Activated naive CD8-positive, alpha-beta T cell treated with anti-CD3 and anti-CD28 coated beads, Interleukin-2, amount 50 U/mL, for 24 hours (primary cell): ENCODE measurements at regions not wholly inside any gene's neighbourhood (a gene's known extent, or its start where the extent isn't known, plus 50 kb on each side); places are given as distances from the start of the nearest gene placed in this dataset.
"Not testable (repeated sequence)": the region's sequence is repeated elsewhere in the genome, so short reads cannot be mapped to it uniquely, and the experiment has no call there.

Experiments
- ATAC-seq: fragments of 150-1000 bp; cut with Tn5 transposase; one replicate; pipeline ENCODE4 v1.10.0; 2021
- DNase-seq: peaks from one replicate; pipeline ENCODE4 v3.0.0; 2021
- H3K27ac Mint-ChIP-seq: one replicate; pipeline ENCODE4 v1.8.0; 2021; ENCODE audit warnings: mild to moderate bottlenecking, mixed read lengths
- H3K27me3 Mint-ChIP-seq: one replicate; pipeline ENCODE4 v1.8.0; 2021; ENCODE audit warnings: mixed read lengths
- H3K36me3 Mint-ChIP-seq: one replicate; pipeline ENCODE4 v1.8.0; 2021; ENCODE audit warnings: low read depth, mixed read lengths
- H3K4me1 Mint-ChIP-seq: one replicate; pipeline ENCODE4 v1.8.0; 2021; ENCODE audit warnings: mixed read lengths
- H3K4me3 Mint-ChIP-seq: one replicate; pipeline ENCODE4 v1.8.0; 2021; ENCODE audit warnings: mild to moderate bottlenecking, moderate library complexity, mixed read lengths
- H3K9me3 Mint-ChIP-seq: one replicate; pipeline ENCODE4 v1.8.0; 2021; ENCODE audit warnings: mixed read lengths

DNA sequence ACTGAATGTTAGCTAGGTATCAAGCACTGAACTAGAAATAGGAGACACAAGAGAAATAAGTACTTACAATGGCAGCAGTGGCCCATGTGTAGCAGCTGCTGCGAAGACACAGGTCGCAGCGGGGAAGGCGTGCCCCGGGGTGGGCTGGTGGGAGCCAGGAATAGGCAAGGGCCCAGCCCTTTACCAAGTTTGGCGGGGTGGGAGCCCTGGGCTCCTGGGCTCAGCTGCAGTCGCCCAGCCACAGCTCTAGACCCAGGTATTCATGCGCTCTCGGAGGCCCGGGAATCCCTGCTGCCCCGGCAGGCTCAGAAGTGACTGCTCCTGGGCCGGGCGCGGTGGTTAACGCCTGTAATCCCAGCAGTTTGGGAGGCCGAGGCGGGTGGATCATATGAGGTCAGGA lies 1287.3 kb downstream of the CNTNAP5 start:
- Mint-ChIP-seq H3K9me3 (peaks cover 4% of the 10 kb centered on the region), H3K4me3 (no peak overlapping the region), H3K4me1 (no peaks in the 10 kb centered on the region), H3K27ac (no peak overlapping the region), H3K36me3 (no peaks in the 10 kb centered on the region), H3K27me3 (no peaks in the 10 kb centered on the region)
- DNase-seq (no peak), ATAC-seq (no peak)

DNA sequence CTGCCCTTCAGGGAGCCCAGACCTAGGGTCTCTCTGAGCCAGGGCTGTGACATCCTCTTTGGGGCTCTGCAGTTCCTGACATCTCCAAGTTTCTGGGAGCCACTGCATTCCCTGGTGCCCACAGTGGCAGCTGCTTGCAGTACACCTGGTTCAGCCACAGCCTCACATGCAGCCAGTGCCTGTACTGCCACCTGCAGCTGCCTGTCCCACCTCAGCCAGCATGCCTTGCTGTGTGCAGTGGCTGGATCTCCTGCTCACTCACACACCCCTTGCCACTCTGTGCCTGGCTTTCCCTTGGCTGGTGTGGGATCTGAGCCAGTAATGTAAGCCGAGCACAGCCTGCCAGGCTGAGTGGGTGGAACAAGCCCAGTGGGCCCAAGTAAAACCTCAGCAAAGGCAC lies 1288.7 kb downstream of the CNTNAP5 start:
- DNase-seq = no peak
- H3K27ac Mint-ChIP-seq = no peak overlapping the region
- no peak for ATAC-seq
- no peaks in the 10 kb centered on the region for H3K9me3 Mint-ChIP-seq
- no peaks in the 10 kb centered on the region for H3K36me3 Mint-ChIP-seq
- H3K27me3 Mint-ChIP-seq = no peaks in the 10 kb centered on the region
- H3K4me3 Mint-ChIP-seq = no peak overlapping the region
- H3K4me1 Mint-ChIP-seq = no peaks in the 10 kb centered on the region

DNA sequence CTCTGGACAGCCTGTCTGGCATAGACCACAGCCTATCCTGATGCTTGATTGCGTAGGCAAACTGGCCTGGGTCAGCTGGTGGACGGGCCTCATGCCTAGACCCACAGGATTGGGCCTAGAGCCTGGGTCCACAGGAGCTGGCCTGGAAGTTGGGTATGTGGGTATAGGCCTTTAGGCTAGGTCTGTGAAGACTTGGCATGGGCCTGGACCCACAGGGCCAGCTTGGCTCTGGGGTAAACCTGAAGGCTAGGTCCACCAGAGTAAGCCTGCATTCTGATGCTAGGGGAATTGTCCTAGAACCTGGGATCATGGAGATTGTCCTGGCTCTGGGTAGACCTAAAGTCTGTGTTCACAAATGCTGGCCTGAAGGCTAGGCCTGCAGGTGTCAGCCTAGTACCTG lies 1293.7 kb downstream of the CNTNAP5 start:
- Mint-ChIP-seq H3K4me1 (no peaks in the 10 kb centered on the region), H3K36me3 (no peaks in the 10 kb centered on the region), H3K4me3 (no peak overlapping the region), H3K27ac (no peak overlapping the region), H3K9me3 (peaks cover 7% of the 10 kb centered on the region), H3K27me3 (no peaks in the 10 kb centered on the region)
- DNase-seq = no peak
- ATAC-seq = no peak

DNA sequence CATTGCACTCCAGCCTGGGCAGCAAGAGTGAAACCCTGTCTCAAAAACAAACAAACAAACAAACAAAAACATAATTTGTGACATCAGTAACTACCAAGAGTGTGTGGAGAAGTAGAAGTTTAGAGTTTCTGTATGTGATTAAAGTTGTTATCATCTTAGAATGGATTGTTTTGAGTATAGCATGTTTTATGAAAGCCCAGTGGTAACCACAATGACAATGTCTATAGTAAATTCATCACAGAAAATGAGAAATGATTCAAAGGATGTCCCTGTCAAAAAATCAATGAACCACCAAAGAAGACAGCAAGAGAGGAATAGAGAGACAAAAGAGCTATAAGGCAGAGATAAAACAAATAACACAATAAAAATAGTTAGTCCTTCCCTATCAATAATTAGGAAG lies 1299.2 kb downstream of the CNTNAP5 start:
- no peak overlapping the region for H3K27ac Mint-ChIP-seq
- DNase-seq = no peak
- no peak overlapping the region for H3K4me3 Mint-ChIP-seq

DNA sequence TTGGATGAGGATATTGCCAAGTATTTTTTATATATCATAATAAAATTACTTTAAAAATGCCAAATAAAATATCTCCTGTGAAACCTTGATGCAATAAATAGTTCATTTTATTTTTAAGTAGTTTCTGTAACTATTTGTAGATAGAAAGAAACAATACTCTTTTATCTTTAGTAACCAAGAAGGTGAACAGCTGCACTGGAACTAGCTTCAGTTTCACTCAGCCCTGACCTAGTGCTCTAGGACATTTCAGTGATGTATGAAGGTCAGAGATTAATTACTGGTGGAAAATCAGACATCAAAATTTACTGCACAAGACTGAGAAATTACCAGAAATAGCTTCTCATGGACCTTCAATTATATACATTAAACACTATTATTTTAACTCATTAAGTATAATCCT lies 1305.0 kb downstream of the CNTNAP5 start:
- H3K4me3 Mint-ChIP-seq = no peak overlapping the region
- no peak for ATAC-seq
- H3K27me3 Mint-ChIP-seq = no peaks in the 10 kb centered on the region

More for the DNA sequence above, 1299.2 kb downstream of the CNTNAP5 start:
- no peak for ATAC-seq
- H3K27me3 Mint-ChIP-seq = no peaks in the 10 kb centered on the region
- H3K4me1 Mint-ChIP-seq = no peaks in the 10 kb centered on the region
- H3K36me3 Mint-ChIP-seq = no peaks in the 10 kb centered on the region
- H3K9me3 Mint-ChIP-seq = peaks cover 7% of the 10 kb centered on the region

DNA sequence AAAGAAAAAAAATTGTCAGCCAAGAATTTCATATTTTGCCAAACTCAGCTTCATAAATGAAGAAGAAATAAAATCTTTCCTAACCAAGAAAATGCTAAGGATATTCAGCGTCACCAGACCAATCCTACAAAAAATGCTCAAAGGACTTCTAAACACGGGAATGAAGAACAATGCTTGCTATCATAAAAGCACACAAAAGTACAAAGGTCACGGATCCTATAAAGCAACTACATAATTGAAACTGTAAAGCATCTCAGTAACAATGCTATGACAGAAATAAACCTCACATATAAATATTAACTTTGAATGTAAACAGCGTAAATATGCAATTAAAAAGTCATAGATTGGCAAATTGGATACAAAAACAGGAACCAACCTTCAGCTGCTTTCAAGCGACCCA lies 1314.6 kb upstream of the GYPC start:
- no peak for DNase-seq
- ATAC-seq = no peak
- Mint-ChIP-seq H3K4me3 (no peak overlapping the region), H3K27me3 (no peaks in the 10 kb centered on the region), H3K4me1 (no peaks in the 10 kb centered on the region), H3K36me3 (no peaks in the 10 kb centered on the region), H3K9me3 (peaks cover 14% of the 10 kb centered on the region), H3K27ac (no peak overlapping the region)

More for the DNA sequence above, 1305.0 kb downstream of the CNTNAP5 start:
- H3K4me1 Mint-ChIP-seq = no peaks in the 10 kb centered on the region
- H3K36me3 Mint-ChIP-seq = no peaks in the 10 kb centered on the region
- no peak for DNase-seq
- no peak overlapping the region for H3K27ac Mint-ChIP-seq
- peaks cover 3% of the 10 kb centered on the region for H3K9me3 Mint-ChIP-seq

DNA sequence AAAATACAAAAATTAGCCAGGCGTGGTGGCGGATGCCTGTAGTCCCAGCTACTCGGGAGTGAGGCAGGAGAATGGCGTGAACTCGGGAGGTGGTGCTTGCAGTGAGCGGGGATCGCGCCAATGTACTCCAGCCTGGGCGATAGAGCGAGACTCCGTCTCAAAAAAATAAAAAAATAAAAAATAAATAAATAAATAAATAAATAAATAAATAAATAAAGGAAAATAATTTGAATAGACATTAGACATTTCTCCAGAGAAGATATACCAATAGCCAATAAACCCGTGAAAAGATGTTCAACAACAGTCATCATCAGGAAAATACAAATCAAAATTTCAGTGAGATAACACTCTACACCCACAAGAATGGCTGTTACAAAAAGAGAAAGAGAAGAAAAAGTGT lies 1302.4 kb upstream of the GYPC start:
- peaks cover 12% of the 10 kb centered on the region for H3K9me3 Mint-ChIP-seq
- H3K27me3 Mint-ChIP-seq, H3K4me1 Mint-ChIP-seq, H3K27ac Mint-ChIP-seq, H3K36me3 Mint-ChIP-seq, H3K4me3 Mint-ChIP-seq, DNase-seq, ATAC-seq: not testable (repeated sequence)

DNA sequence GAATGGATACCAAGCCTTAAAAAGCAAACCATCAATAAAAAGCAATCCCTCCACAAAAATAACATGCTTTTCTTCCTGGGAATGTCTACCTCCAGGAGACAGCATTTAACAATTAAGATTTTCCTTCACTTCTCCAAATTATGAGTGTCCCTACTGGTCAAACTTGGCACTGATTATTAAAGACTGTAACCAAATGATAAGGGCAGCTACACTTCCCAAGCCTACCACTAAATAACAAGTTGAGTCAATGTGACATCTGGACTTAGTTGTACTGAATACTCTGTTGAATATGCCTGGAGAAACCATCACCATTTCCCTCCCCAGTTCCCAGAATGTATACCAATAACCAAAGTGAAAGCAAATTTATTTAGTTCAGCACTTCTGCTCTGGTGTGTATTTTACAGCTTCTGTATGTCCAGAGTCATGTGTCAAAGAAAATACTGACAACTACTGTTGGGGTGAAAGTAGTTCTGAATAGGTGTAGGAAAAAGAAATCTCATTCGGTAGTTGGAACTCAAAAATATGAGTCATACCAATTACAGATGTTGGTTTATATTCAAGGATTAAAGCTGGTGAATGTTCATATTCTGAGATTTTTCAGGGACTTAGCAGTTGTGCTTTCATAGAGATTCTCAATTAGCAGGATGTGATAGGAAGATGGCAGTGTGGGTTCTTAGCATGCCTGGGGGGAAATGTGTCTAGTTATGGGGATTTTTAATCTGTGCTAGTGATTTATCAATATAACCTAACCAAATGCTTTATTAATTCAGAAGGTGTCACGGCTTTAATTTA lies 1291.6 kb upstream of the GYPC start:
- DNase-seq (no peak), ATAC-seq (no peak)
- no peaks in the 10 kb centered on the region for H3K4me1 Mint-ChIP-seq
- H3K27ac Mint-ChIP-seq = no peak overlapping the region
- H3K36me3 Mint-ChIP-seq = no peaks in the 10 kb centered on the region
- no peaks in the 10 kb centered on the region for H3K27me3 Mint-ChIP-seq
- H3K4me3 Mint-ChIP-seq = no peak overlapping the region
- peaks cover 8% of the 10 kb centered on the region for H3K9me3 Mint-ChIP-seq

DNA sequence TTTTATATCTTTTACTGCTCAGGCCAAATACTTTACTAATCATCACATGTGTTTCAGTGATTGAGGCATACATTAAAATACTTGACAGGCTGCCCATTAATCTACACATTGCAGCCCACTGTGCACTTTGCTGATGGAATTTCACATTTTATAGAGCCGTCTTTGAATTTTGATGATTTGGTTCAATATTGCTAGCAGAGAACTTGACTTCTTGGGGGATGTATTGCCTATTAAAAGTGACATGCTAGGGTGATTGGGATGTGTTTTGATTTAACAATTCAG lies 1291.0 kb upstream of the GYPC start:
- Mint-ChIP-seq H3K27me3 (no peaks in the 10 kb centered on the region), H3K4me1 (no peaks in the 10 kb centered on the region), H3K36me3 (no peaks in the 10 kb centered on the region), H3K27ac (no peak overlapping the region), H3K4me3 (no peak overlapping the region), H3K9me3 (peaks cover 9% of the 10 kb centered on the region)
- ATAC-seq (no peak), DNase-seq (no peak)

DNA sequence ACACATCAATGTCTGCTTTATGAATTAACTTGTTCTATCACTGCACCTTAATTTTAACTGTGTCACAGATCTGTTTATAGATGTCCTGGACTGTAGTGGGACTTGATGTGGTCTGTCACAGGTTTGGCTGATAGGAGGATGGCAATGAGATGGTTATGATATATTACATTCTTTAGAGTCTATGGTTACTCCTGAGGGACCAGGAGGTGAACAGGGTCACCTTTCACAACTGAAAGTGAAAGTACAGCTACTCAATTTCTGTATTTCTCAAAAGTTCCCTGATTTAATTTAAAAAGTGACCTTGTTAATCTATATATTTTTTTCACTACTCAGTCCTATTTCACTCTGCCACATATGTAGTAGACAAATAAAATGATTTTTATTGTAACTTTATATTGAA lies 1284.1 kb upstream of the GYPC start:
- ATAC-seq (no peak), DNase-seq (no peak)
- Mint-ChIP-seq H3K36me3 (no peaks in the 10 kb centered on the region), H3K27ac (no peak overlapping the region), H3K4me3 (no peak overlapping the region), H3K4me1 (no peaks in the 10 kb centered on the region), H3K27me3 (no peaks in the 10 kb centered on the region), H3K9me3 (peaks cover 22% of the 10 kb centered on the region)

DNA sequence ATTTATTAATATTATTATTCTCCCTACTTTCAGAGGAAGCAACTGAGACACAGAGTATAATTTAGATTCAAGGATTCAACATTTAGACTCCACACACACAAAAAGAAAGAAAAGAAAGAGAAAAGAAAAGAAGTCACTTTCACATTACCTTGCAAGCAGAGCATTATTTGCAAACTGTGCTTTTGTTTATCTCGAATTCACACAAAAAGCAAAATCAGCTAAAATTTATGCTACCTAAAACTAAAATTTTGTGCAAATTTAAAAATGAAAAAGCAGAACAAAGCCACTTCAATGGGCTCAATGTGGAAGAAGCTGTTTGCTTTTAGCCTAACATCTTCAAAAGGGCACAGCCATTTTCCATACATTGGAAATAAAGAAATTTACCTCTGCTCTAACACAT lies 1282.7 kb upstream of the GYPC start:
- ATAC-seq = no peak
- Mint-ChIP-seq H3K4me3 (no peak overlapping the region), H3K9me3 (peaks cover 22% of the 10 kb centered on the region), H3K4me1 (no peaks in the 10 kb centered on the region), H3K27ac (no peak overlapping the region), H3K27me3 (no peaks in the 10 kb centered on the region), H3K36me3 (no peaks in the 10 kb centered on the region)
- no peak for DNase-seq

DNA sequence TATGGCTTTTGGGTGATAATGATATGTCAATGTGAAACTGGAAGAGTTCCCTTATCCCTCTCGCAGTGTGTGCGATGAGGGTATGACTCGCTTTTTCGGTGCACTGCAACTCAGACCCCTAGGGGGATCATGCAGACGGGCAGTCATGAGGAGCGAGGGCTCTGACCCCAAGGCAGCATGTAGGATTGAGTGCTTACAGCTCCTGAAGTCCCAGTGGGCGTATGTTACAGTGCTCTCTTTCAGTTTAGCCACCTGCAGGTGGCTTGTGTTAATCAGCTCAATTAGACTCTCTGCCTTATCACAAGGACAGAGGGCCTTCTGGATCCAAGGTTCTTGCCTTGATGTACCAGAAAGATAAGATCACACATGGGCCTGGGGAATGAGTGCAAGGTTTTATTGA lies 1269.9 kb upstream of the GYPC start:
- no peaks in the 10 kb centered on the region for H3K4me1 Mint-ChIP-seq
- DNase-seq = no peak

DNA sequence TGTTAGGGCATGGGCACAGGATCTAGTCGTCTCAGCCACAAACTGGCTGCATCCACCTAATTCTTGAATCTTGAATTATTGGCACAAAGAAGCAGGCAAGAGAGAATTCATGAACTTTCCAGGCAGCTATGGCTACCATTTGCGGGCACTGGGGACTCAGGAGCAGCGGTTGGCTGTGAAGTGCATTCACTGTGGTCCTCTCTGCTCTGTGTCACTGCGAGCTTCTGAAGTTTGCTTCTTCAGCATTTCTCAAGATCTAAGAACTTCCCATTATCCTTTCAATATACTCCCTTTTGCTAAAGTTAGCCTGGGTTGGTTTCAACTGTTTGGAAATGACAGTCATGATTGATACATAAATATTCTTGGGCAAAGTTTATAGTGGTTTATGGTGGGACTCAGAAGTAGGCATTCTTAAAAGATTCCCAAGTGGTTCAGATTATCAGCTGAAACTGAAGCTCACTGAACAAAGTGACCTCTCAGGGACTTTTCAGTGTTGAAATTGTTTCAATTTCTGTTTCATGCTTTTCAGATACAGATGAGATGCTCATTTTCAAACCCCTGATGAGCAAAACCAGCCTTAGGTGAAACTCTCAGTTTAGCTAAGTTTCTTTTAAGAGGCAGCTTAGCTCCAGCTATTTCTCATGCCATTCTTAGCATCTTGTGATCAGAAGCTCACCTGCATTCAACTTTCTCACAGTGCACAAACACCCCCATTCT lies 1258.3 kb upstream of the GYPC start:
- Mint-ChIP-seq H3K9me3 (peaks cover 3% of the 10 kb centered on the region), H3K27ac (no peak overlapping the region), H3K27me3 (no peaks in the 10 kb centered on the region), H3K4me3 (no peak overlapping the region), H3K36me3 (no peaks in the 10 kb centered on the region), H3K4me1 (no peaks in the 10 kb centered on the region)
- no peak for ATAC-seq
- DNase-seq = no peak

More for the DNA sequence above, 1269.9 kb upstream of the GYPC start:
- no peaks in the 10 kb centered on the region for H3K9me3 Mint-ChIP-seq
- H3K4me3 Mint-ChIP-seq = no peak overlapping the region
- H3K27me3 Mint-ChIP-seq = no peaks in the 10 kb centered on the region
- no peak for ATAC-seq
- no peak overlapping the region for H3K27ac Mint-ChIP-seq
- no peaks in the 10 kb centered on the region for H3K36me3 Mint-ChIP-seq

DNA sequence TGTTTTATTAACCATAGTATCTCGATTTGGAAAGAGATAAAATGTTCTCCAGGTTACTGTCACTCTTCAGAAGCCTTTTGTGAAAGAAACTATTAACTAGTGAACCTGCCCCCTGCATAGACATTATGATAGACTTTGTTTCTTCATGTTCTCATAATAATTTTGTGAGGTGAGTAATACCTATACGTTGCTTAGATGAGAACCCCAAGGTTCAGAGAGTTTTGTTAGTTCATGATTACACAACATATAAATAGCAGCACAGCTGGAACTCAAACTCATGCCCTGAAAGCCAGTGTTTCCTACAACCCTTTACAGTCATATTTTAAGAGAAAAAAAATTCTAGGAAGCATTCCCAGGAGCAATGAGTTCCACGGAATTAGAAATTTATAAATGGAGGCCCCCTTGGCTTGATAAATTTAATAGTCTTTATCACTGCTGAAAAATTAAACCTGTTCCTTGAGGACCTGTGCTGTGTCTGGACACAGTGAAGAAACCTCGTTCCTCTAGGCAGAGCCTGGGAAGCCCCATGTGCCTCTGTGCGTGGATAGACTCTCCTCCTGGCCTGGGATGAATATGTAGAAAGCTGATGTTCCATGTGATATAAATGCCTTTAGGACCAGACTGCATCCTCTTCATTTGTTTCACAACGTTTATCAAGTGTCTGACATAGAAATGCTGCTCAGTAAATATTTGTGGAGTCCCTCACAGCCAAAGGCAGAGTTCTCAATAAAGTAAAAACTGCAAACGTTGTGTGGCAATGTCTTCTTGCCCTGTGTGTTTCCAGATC lies 1257.0 kb upstream of the GYPC start:
- H3K36me3 Mint-ChIP-seq = no peaks in the 10 kb centered on the region
- no peak overlapping the region for H3K4me3 Mint-ChIP-seq
- H3K9me3 Mint-ChIP-seq = peaks cover 3% of the 10 kb centered on the region
- no peaks in the 10 kb centered on the region for H3K27me3 Mint-ChIP-seq
- no peak overlapping the region for H3K27ac Mint-ChIP-seq
- ATAC-seq = no peak
- H3K4me1 Mint-ChIP-seq = no peaks in the 10 kb centered on the region
- no peak for DNase-seq

DNA sequence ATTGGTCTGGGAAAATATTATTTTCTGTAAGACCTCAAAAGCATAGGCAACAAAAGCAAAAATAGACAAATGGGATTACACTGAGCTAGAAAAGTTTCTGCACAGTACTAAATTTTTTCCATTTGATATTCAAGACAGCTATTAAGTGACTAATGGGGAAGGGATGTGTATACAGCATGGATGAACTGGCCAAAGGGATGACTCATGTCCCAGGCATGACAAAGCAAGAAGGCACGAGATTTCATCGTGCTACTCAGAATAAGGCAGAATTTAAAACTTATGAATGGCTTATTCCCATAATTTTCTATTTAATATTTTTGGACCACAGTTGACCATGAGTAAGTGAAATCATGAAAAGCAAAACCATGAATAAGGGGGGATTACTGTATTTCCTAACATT lies 1250.1 kb upstream of the GYPC start:
- no peak for ATAC-seq
- peaks cover 10% of the 10 kb centered on the region for H3K9me3 Mint-ChIP-seq
- no peaks in the 10 kb centered on the region for H3K27me3 Mint-ChIP-seq
- DNase-seq = no peak
- H3K4me3 Mint-ChIP-seq = no peak overlapping the region
- no peaks in the 10 kb centered on the region for H3K4me1 Mint-ChIP-seq
- H3K36me3 Mint-ChIP-seq = no peaks in the 10 kb centered on the region
- H3K27ac Mint-ChIP-seq = no peak overlapping the region
